ENCODE measurements at regions not wholly inside any gene's neighbourhood (a gene's known extent, or its start where the extent isn't known, plus 50 kb on each side); places are given as distances from the start of the nearest gene placed in this dataset.
A peak's percentile ranks its signal among the peaks of the same experiment; 100 is the strongest.

DNA sequence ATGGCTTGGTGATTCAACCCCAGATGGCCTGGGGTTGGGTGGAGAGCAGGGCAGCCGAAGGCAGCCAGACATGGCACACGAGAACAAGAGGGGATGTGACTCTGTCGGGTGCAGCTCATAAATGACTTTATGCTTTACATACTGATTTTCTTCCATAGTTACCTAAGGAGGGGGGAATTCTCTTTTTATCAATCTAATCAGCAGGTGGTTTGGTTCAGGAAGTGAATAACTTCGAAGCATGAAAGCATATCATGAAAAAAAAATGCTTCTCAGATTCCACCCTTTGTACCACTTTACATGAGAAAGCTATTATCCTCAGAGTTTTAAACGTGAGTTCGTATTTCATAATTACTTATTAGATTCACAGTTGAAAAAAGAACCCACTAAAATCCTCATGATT is 908.9 kb upstream of the LCORL start:
- DNase-seq: no peak

GRCh38 chr4:18923496-18924161 is 902.1 kb upstream of the LCORL start:
- DNase-seq: no peak

DNA sequence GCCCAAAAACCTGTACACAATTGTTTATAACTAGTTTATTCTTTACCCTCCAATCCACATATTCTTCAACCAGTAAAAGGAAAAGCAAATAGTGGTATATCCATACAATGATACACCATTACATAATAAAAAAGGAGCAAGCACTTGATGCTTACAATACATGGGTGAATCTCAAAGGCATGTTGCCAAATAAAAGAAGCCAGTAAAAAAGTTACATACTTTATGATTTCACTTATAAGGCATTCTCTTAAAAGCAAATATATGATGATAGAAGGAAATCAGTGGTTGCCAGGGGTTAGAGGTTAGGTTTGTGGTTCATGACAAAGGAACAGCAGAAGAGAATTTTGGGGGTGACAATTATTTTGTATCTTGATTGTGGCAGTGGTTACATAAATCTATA is 896.1 kb upstream of the LCORL start:
- no peak for DNase-seq

DNA sequence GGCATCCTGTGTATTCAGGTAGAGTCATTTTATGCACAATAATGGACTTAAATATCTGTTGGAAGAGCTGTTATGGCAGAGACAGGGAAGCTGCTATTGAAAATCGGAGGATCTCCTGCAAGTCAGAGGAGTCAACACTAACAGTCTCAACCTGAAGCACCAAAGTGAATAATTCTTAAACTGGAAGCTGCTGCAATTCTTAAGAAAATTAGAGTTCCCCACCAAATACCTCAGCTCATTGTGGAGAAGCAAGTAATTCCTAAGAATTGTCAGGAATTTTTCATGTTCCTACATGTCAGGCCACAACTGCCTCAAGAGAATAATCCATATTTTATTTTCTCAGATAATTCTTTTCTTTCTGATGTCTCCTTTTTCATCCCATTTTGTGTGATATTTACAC is 892.6 kb upstream of the LCORL start:
- no peak for DNase-seq

DNA sequence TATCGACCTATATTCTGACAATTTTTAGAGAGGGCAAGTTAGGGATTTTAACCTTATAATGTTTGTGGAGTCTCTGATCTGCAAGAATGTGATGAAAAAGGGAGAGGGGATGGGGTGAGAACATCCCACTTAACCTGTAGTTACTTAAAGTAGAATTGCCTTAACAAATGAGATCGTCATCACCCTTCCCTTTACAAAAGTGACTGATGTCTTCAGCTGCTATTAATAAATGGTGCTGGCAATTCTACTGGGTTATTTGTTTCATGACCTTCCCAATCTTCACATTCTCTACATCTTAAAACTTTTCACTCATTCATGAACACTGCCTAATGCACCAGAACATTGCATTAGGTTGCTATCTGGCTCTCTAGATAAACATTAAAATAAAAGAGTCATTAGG is 873.4 kb upstream of the LCORL start:
- no peak for DNase-seq

DNA sequence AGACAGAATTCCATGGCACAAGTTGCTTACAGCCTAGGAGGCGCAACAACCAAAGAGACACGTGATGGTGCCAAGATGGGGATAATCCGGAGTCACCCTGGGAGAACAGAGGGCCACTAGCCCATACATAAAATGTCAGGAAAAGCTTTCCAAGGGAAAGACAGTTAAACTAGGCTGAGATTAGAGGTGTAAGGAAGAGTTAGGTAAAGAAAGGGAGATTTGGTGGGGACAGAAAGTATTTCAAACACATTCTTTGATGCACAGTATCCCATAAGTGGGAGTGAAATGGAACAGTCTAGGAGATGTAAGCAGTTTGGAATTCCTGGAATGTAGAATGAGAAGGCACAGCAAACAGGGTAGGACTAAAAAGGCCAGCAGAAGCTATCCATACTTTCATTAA is 860.9 kb upstream of the LCORL start:
- peak; percentile 7 for DNase-seq

DNA sequence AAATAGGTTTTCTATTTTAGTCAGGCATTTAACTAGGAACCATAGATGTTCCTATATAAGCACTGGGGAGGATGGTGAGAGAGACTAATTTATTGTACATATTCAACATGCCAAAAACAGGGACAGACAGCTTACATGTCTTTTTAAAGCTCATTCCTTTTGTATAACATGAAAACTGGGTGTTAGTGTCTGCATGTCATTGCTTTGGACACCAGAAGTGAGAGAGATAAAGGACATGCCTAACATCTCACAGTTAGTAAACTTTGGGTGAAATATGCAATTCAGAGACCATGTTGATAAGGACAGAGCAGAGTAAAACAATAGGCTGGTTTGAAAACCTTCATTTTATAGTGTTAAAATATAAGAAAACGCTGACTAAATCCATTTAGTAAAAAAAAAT is 860.0 kb upstream of the LCORL start:
- no peak for DNase-seq

DNA sequence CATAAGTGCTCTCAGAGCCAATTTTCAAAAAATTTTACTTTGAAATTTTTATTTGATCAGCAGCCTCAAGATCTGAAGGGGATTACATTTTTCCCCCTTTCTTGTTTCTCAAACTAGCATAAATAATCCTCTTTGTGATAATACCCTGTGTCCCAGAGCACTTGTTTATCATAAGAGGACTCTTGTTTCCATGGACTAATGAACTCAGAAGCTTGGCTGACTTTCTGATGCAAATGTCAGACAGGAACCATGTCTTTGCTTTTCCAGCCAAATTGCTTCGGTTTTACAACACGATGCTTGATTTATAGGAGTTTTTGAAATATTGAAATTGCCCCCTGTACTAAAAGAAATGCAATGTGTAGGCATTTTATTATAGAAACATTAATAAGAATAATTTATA is 859.3 kb upstream of the LCORL start:
- DNase-seq: no peak

DNA sequence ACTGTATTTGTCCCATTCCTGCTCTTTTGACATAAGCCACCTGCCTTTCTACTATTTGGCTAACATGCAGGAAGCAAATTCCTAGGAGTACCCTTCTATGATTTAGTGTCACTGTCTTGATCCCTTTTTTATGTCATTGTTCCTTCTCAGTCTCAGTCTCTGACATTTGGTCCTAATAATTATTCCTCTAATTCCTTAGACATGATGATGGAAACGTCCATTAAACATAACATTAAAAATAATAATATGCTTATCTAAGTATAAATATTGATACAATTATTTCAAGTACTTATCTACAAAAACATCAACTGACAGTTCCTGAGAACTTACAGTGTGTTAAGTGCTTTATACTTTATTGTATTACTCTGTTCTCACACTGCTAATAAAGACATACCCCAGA is 857.0 kb upstream of the LCORL start:
- no peak for DNase-seq

GRCh38 chr4:18869166-18869565 is 847.6 kb upstream of the LCORL start:
- DNase-seq: no peak

GRCh38 chr4:18860836-18861530 is 839.4 kb upstream of the LCORL start:
- no peak for DNase-seq

GRCh38 chr4:18859468-18859867 is 837.9 kb upstream of the LCORL start:
- no peak for DNase-seq

GRCh38 chr4:18858229-18858922 is 836.8 kb upstream of the LCORL start:
- no peak for DNase-seq

DNA sequence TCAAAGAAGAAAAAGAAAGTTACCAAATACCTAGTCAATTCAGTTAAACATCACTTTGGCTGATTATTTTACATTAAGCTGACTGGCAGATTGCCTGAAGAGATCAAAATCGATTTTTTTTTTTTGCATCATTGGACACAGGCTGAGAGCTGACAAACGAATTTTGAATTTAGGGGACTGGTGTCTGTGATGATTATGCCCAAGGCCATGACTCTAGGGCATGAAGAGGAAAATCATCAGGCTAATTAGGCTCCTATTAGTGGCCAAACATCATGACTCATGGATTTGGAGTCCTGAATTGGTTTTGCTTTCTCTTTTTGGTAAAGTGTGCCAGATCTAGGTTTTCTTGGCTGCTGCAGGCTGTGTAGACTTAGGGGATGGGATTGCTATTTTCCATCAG is 829.3 kb upstream of the LCORL start:
- no peak for DNase-seq

GRCh38 chr4:18847249-18847890 is 825.8 kb upstream of the LCORL start:
- DNase-seq: no peak

- DNase-seq: no peak
Observed at GRCh38 chr4:18846313-18846712, 824.8 kb upstream of the LCORL start.

GRCh38 chr4:18844726-18845125 is 823.2 kb upstream of the LCORL start:
- no peak for DNase-seq

DNA sequence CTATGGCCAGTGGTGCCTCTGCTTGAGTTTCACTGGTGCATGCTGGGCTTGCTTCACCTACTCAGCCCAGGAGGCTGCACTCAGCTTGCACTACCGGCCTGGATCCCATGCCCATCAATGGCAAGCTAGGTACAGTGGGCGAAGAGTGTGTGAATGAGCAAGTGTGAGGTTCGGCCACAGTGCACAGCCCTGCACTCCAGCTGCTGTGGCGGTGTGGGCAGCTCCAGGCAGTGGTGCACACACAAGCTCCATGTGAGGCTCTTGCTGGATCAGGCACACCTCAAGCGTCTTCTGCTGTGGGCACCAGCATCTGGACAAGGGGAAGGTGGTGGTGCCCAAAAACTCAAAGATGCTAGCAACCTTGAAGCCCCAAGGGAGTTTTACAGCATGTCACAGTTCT is 820.9 kb upstream of the LCORL start:
- no peak for DNase-seq

- DNase-seq: no peak
Observed at GRCh38 chr4:18840481-18840880, 818.9 kb upstream of the LCORL start.

- DNase-seq: no peak
Observed at GRCh38 chr4:18816228-18816895, 794.8 kb upstream of the LCORL start.

GRCh38 chr4:18815779-18816173 is 794.2 kb upstream of the LCORL start:
- DNase-seq: no peak

GRCh38 chr4:18815081-18815778 is 793.7 kb upstream of the LCORL start:
- DNase-seq: no peak

GRCh38 chr4:18813771-18814170 is 792.2 kb upstream of the LCORL start:
- no peak for DNase-seq

Measured in HCEC 1CT (cell line).